ENCODE measurements at regions not wholly inside any gene's neighbourhood (a gene's known extent, or its start where the extent isn't known, plus 50 kb on each side); places are given as distances from the start of the nearest gene placed in this dataset.
A peak's percentile ranks its signal among the peaks of the same experiment; 100 is the strongest.

DNA sequence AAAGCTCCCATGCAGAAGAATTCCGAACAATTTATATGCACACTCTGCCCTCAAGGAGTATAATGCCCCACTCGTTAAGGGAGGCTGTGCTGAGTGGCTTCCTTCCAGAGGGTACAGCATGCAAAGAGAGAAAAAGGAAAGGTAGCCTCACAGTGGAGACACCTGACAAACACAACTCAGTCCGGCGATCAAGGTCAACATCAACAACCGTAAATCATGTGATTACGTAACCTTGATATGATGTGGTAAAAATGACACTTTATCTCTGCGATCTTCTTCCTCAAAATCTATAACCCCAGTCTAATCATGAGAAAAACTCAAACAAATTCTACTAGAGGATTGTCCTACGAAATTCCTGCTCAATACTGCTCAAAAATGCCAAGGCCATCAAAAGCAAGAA, 400.5 kb upstream of the CCDC196 start:
- TF ChIP-seq, protein P1, sequence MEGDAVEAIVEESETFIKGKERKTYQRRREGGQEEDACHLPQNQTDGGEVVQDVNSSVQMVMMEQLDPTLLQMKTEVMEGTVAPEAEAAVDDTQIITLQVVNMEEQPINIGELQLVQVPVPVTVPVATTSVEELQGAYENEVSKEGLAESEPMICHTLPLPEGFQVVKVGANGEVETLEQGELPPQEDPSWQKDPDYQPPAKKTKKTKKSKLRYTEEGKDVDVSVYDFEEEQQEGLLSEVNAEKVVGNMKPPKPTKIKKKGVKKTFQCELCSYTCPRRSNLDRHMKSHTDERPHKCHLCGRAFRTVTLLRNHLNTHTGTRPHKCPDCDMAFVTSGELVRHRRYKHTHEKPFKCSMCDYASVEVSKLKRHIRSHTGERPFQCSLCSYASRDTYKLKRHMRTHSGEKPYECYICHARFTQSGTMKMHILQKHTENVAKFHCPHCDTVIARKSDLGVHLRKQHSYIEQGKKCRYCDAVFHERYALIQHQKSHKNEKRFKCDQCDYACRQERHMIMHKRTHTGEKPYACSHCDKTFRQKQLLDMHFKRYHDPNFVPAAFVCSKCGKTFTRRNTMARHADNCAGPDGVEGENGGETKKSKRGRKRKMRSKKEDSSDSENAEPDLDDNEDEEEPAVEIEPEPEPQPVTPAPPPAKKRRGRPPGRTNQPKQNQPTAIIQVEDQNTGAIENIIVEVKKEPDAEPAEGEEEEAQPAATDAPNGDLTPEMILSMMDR (IDR thresholded peaks at IDR 0.05; ENCODE audit: unreplicated experiment) = no peak
- ChIA-PET POLR2A (no interaction called here), CTCF (no interaction called here)
- H3K4me3 Mint-ChIP-seq (ENCODE audit: unreplicated experiment) = no peak overlapping the region
- no peak for DNase-seq (ENCODE audit: unreplicated experiment)
- H3K4me1 Mint-ChIP-seq (ENCODE audit: insufficient read depth, unreplicated experiment) = no peaks in the 10 kb centered on the region
- no peaks in the 10 kb centered on the region for H3K9me3 Mint-ChIP-seq (ENCODE audit: unreplicated experiment)
- H3K27me3 Mint-ChIP-seq (ENCODE audit: insufficient read depth, unreplicated experiment) = no peaks in the 10 kb centered on the region
- no TSS peak for BruUV-seq (replicated peaks)
- H3K36me3 Mint-ChIP-seq (ENCODE audit: insufficient read depth, unreplicated experiment) = no peaks in the 10 kb centered on the region
- intact Hi-C loops (cut with micrococcal nuclease) = no loop called here
- no peak overlapping the region for H3K27ac Mint-ChIP-seq (ENCODE audit: low read depth, unreplicated experiment)

DNA sequence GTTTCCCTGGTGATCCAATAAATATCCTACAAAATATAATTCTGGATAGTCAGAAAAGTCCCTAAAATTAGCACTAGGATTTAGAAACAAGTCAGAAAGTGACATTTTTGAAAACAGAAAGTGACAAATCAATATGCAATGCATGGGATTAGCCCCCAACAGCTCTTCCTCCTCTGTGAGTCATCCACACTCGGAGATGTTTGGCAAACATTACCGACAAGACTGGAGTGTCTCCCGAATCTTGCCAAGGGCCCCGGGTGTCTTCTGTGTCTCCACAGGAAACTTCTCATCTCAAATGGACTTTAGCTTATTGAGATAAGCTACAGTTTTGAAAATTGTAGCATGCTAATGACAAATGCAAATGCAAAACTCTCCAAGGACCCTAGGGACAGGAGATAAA, 398.9 kb upstream of the CCDC196 start:
- intact Hi-C loops (cut with micrococcal nuclease) = no loop called here
- no TSS peak for BruUV-seq (replicated peaks)
- peak; percentile 44 for DNase-seq (ENCODE audit: unreplicated experiment)
- CTCF ChIA-PET = interaction anchor here (0.7 to 0.8 kb wide), 2 partner anchors 13 to 18 kb away, joined by 3 read pairs; no protein-coding TSS in a partner anchor
- Mint-ChIP-seq H3K4me1 (ENCODE audit: insufficient read depth, unreplicated experiment) (no peaks in the 10 kb centered on the region), H3K9me3 (ENCODE audit: unreplicated experiment) (no peaks in the 10 kb centered on the region), H3K4me3 (ENCODE audit: unreplicated experiment) (no peak overlapping the region), H3K27ac (ENCODE audit: low read depth, unreplicated experiment) (no peak overlapping the region), H3K27me3 (ENCODE audit: insufficient read depth, unreplicated experiment) (peaks cover 6% of the 10 kb centered on the region), H3K36me3 (ENCODE audit: insufficient read depth, unreplicated experiment) (no peaks in the 10 kb centered on the region)
- TF ChIP-seq, protein P1 (IDR thresholded peaks at IDR 0.05; ENCODE audit: unreplicated experiment) = no peak
- POLR2A ChIA-PET = no interaction called here

DNA sequence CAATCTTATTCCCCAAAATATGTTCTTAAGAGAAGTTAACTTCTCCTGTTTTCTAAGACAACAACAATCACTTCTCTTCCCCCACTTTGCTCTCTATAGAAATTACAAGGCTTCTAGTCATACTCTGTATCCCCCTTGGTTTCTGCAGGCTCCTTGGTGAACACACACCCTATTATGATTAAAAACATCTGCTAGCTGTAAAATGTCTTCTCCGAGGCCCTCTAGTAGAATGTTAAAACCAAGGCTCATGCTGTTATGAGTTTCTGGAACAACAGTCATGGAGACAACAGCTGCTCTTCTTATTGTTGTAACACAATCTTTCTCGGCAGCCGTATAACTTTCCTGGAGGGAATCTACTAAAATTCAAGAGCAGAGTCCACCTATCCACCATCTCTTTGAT, 397.5 kb upstream of the CCDC196 start:
- CTCF ChIA-PET = interaction anchor here (0.7 to 1.0 kb wide), 2 partner anchors 18 to 374 kb away, joined by 3 to 4 read pairs; no protein-coding TSS in a partner anchor
- BruUV-seq (replicated peaks) = no TSS peak
- H3K4me1 Mint-ChIP-seq (ENCODE audit: insufficient read depth, unreplicated experiment) = no peaks in the 10 kb centered on the region
- DNase-seq (ENCODE audit: unreplicated experiment) = no peak
- H3K27me3 Mint-ChIP-seq (ENCODE audit: insufficient read depth, unreplicated experiment) = peaks cover 15% of the 10 kb centered on the region
- intact Hi-C loops (cut with micrococcal nuclease) = no loop called here
- POLR2A ChIA-PET = no interaction called here
- H3K9me3 Mint-ChIP-seq (ENCODE audit: unreplicated experiment) = no peaks in the 10 kb centered on the region
- no peak overlapping the region for H3K4me3 Mint-ChIP-seq (ENCODE audit: unreplicated experiment)
- H3K36me3 Mint-ChIP-seq (ENCODE audit: insufficient read depth, unreplicated experiment) = no peaks in the 10 kb centered on the region
- TF ChIP-seq, protein P1 (IDR thresholded peaks at IDR 0.05; ENCODE audit: unreplicated experiment) = no peak
- no peak overlapping the region for H3K27ac Mint-ChIP-seq (ENCODE audit: low read depth, unreplicated experiment)

DNA sequence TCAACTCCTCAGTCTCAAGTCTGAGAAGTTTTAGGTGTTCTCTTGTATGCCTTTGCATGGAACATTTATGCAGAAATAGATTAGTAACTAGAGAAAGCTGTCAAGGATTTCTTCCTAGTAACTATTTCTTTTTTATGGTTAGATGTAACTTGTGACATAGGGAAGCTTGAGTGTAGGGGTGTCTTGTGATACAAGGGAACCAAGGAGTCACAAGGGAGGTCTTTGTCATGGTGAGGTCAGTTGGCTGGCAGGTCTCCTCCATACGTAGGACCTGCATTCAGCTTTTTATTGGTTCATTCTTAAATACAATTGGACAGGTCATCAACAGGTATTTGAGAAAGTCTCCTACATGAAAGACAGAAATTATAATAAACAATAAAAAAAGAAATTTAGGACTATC, 394.0 kb upstream of the CCDC196 start:
- Mint-ChIP-seq H3K9me3 (ENCODE audit: unreplicated experiment) (no peaks in the 10 kb centered on the region), H3K27me3 (ENCODE audit: insufficient read depth, unreplicated experiment) (peaks cover 26% of the 10 kb centered on the region), H3K4me1 (ENCODE audit: insufficient read depth, unreplicated experiment) (no peaks in the 10 kb centered on the region), H3K36me3 (ENCODE audit: insufficient read depth, unreplicated experiment) (no peaks in the 10 kb centered on the region), H3K27ac (ENCODE audit: low read depth, unreplicated experiment) (no peak overlapping the region), H3K4me3 (ENCODE audit: unreplicated experiment) (no peak overlapping the region)
- no TSS peak for BruUV-seq (replicated peaks)
- intact Hi-C loops (cut with micrococcal nuclease) = no loop called here
- TF ChIP-seq, protein P1 (IDR thresholded peaks at IDR 0.05; ENCODE audit: unreplicated experiment) = no peak
- no peak for DNase-seq (ENCODE audit: unreplicated experiment)
- POLR2A ChIA-PET = no interaction called here
- CTCF ChIA-PET = interaction anchor here (1.1 kb wide), 1 partner anchor 128 kb away, joined by 3 read pairs; no protein-coding TSS in a partner anchor

Data from MCF 10A (cell line).